H1 (cell line): ENCODE measurements at regions not wholly inside any gene's neighbourhood (a gene's known extent, or its start where the extent isn't known, plus 50 kb on each side); places are given as distances from the start of the nearest gene placed in this dataset.

Source experiments
- SIRT6 ChIP-seq: IDR thresholded peaks from one replicate; pipeline ENCODE4 v1.7.1; 2012; ENCODE audit warnings: low read length, inconsistent platforms
- TF ChIP-seq, protein P1 (sequence below): fragments of 300-600 bp; sonication (generic); IDR thresholded peaks from 2 replicates; pipeline ENCODE4 v1.7.1; 2012; ENCODE audit warnings: low read length, moderate library complexity, mild to moderate bottlenecking, inconsistent platforms; ENCODE audit not compliant: insufficient replicate concordance

DNA sequence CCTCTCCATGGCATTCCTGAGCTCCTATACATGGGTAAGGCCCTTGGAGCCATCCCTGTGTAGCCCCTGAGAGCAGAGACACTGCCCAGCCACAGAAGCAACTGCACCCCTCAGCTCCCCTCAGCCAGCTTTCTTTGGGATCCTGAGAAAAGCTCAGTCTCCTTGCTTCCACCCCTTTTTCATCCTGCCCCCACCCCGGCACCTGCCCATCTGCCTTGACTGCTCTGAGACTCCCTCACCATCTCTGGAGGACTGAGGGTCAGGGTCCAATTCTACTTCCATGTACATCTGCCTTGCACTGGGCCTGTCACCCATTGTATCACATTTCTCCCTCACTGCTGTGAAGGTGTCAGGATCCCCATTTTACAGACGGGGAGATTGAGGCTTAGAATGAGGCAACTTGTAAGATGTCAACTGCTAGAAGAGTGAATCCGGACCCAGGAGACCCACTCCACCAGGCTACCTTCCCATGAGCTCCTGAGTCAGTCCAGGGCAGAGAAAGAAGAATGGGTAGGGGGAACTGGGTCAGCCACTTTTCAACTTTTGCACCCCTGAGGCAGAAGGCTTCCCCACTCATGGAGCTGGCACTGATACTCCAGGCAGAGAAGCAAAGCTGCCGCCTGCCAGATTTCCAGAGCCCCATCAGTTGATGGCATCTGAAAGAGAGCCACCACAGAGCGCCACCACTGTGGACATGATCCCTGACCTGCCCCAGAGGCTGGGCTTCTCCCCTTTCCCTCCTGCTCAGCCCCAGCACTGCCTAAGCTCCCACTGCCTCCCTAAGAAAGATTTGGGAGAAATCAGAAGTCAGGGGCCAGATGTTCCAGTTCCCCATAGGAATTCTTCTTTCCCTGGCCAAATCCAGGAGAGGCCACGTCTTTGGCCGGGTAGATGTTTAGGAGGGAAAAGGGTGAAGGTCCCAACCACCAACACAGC lies 135.4 kb downstream of the TMEM132E start (continued):
- TF ChIP-seq, protein P1, sequence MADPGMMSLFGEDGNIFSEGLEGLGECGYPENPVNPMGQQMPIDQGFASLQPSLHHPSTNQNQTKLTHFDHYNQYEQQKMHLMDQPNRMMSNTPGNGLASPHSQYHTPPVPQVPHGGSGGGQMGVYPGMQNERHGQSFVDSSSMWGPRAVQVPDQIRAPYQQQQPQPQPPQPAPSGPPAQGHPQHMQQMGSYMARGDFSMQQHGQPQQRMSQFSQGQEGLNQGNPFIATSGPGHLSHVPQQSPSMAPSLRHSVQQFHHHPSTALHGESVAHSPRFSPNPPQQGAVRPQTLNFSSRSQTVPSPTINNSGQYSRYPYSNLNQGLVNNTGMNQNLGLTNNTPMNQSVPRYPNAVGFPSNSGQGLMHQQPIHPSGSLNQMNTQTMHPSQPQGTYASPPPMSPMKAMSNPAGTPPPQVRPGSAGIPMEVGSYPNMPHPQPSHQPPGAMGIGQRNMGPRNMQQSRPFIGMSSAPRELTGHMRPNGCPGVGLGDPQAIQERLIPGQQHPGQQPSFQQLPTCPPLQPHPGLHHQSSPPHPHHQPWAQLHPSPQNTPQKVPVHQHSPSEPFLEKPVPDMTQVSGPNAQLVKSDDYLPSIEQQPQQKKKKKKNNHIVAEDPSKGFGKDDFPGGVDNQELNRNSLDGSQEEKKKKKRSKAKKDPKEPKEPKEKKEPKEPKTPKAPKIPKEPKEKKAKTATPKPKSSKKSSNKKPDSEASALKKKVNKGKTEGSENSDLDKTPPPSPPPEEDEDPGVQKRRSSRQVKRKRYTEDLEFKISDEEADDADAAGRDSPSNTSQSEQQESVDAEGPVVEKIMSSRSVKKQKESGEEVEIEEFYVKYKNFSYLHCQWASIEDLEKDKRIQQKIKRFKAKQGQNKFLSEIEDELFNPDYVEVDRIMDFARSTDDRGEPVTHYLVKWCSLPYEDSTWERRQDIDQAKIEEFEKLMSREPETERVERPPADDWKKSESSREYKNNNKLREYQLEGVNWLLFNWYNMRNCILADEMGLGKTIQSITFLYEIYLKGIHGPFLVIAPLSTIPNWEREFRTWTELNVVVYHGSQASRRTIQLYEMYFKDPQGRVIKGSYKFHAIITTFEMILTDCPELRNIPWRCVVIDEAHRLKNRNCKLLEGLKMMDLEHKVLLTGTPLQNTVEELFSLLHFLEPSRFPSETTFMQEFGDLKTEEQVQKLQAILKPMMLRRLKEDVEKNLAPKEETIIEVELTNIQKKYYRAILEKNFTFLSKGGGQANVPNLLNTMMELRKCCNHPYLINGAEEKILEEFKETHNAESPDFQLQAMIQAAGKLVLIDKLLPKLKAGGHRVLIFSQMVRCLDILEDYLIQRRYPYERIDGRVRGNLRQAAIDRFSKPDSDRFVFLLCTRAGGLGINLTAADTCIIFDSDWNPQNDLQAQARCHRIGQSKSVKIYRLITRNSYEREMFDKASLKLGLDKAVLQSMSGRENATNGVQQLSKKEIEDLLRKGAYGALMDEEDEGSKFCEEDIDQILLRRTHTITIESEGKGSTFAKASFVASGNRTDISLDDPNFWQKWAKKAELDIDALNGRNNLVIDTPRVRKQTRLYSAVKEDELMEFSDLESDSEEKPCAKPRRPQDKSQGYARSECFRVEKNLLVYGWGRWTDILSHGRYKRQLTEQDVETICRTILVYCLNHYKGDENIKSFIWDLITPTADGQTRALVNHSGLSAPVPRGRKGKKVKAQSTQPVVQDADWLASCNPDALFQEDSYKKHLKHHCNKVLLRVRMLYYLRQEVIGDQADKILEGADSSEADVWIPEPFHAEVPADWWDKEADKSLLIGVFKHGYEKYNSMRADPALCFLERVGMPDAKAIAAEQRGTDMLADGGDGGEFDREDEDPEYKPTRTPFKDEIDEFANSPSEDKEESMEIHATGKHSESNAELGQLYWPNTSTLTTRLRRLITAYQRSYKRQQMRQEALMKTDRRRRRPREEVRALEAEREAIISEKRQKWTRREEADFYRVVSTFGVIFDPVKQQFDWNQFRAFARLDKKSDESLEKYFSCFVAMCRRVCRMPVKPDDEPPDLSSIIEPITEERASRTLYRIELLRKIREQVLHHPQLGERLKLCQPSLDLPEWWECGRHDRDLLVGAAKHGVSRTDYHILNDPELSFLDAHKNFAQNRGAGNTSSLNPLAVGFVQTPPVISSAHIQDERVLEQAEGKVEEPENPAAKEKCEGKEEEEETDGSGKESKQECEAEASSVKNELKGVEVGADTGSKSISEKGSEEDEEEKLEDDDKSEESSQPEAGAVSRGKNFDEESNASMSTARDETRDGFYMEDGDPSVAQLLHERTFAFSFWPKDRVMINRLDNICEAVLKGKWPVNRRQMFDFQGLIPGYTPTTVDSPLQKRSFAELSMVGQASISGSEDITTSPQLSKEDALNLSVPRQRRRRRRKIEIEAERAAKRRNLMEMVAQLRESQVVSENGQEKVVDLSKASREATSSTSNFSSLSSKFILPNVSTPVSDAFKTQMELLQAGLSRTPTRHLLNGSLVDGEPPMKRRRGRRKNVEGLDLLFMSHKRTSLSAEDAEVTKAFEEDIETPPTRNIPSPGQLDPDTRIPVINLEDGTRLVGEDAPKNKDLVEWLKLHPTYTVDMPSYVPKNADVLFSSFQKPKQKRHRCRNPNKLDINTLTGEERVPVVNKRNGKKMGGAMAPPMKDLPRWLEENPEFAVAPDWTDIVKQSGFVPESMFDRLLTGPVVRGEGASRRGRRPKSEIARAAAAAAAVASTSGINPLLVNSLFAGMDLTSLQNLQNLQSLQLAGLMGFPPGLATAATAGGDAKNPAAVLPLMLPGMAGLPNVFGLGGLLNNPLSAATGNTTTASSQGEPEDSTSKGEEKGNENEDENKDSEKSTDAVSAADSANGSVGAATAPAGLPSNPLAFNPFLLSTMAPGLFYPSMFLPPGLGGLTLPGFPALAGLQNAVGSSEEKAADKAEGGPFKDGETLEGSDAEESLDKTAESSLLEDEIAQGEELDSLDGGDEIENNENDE: no peak
- TF ChIP-seq SIRT6: no peak
